LHCN-M2 (cell line): ENCODE measurements at regions not wholly inside any gene's neighbourhood (a gene's known extent, or its start where the extent isn't known, plus 50 kb on each side); places are given as distances from the start of the nearest gene placed in this dataset.
"Not testable (repeated sequence)": the region's sequence is repeated elsewhere in the genome, so short reads cannot be mapped to it uniquely, and the experiment has no call there.

ENCODE experiments used
- DNase-seq: peaks from one replicate; pipeline ENCODE4 v3.0.0-alpha.2; 2012; ENCODE audit warnings: low read depth

GRCh38 chr1:196366-196765 is 255.1 kb downstream of the OR4F29 start:
- DNase-seq, result not testable (repeated sequence)

GRCh38 chr1:191296-192049 is 260.0 kb downstream of the OR4F29 start:
- not testable (repeated sequence) for DNase-seq

GRCh38 chr1:190678-191077 is 260.8 kb downstream of the OR4F29 start:
- DNase-seq, result not testable (repeated sequence)

GRCh38 chr1:189915-190314 is 261.6 kb downstream of the OR4F29 start:
- not testable (repeated sequence) for DNase-seq

- not testable (repeated sequence) for DNase-seq
Observed at GRCh38 chr1:189270-189669, 262.2 kb downstream of the OR4F29 start.

GRCh38 chr1:187298-187697 is 264.2 kb downstream of the OR4F29 start:
- DNase-seq, result not testable (repeated sequence)

GRCh38 chr1:186691-187131 is 264.8 kb downstream of the OR4F29 start:
- not testable (repeated sequence) for DNase-seq

- not testable (repeated sequence) for DNase-seq
Observed at GRCh38 chr1:186223-186622, 265.3 kb downstream of the OR4F29 start.

GRCh38 chr1:185526-185925 is 266.0 kb downstream of the OR4F29 start:
- DNase-seq, result not testable (repeated sequence)

GRCh38 chr1:184336-184686 is 267.2 kb downstream of the OR4F29 start:
- DNase-seq, result not testable (repeated sequence)

GRCh38 chr1:183620-184335 is 267.7 kb downstream of the OR4F29 start:
- not testable (repeated sequence) for DNase-seq

GRCh38 chr1:183081-183480 is 268.4 kb downstream of the OR4F29 start:
- not testable (repeated sequence) for DNase-seq

- not testable (repeated sequence) for DNase-seq
Observed at GRCh38 chr1:182631-183030, 268.8 kb downstream of the OR4F29 start.

- peak; percentile 26 for DNase-seq
Observed at GRCh38 chr1:181247-182216, 269.9 kb downstream of the OR4F29 start.

GRCh38 chr1:180749-181205 is 270.7 kb downstream of the OR4F29 start:
- not testable (repeated sequence) for DNase-seq

GRCh38 chr1:138842-139241 is 312.6 kb downstream of the OR4F29 start:
- DNase-seq, result not testable (repeated sequence)

GRCh38 chr1:137664-138063 is 313.8 kb downstream of the OR4F29 start:
- DNase-seq, result not testable (repeated sequence)

- DNase-seq, result not testable (repeated sequence)
Observed at GRCh38 chr1:136344-136932, 315.0 kb downstream of the OR4F29 start.

GRCh38 chr1:134936-135335 is 316.5 kb downstream of the OR4F29 start:
- not testable (repeated sequence) for DNase-seq

GRCh38 chr1:118440-118839 is 333.0 kb downstream of the OR4F29 start:
- not testable (repeated sequence) for DNase-seq

GRCh38 chr1:115534-115933 is 335.9 kb downstream of the OR4F29 start:
- DNase-seq, result not testable (repeated sequence)
